GM18858 (cell line): ENCODE measurements at regions not wholly inside any gene's neighbourhood (a gene's known extent, or its start where the extent isn't known, plus 50 kb on each side); places are given as distances from the start of the nearest gene placed in this dataset.
"Not testable (repeated sequence)": the region's sequence is repeated elsewhere in the genome, so short reads cannot be mapped to it uniquely, and the experiment has no call there.

Experiments used
- ATAC-seq: cut with Tn5 transposase; IDR thresholded peaks from one replicate; pipeline ENCODE4 v1.9.1; 2021; ENCODE audit not compliant: unreplicated experiment

- ATAC-seq = no peak
Observed at GRCh38 chr9:75658301-75658905, 232.1 kb upstream of the PCSK5 start.

GRCh38 chr9:75664597-75664996 lies 225.9 kb upstream of the PCSK5 start:
- no peak for ATAC-seq

GRCh38 chr9:75666856-75667554 lies 223.5 kb upstream of the PCSK5 start:
- ATAC-seq = no peak

- ATAC-seq = no peak
Observed at GRCh38 chr9:75669721-75670120, 220.8 kb upstream of the PCSK5 start.

GRCh38 chr9:75671354-75671753 lies 219.1 kb upstream of the PCSK5 start:
- ATAC-seq = no peak

- ATAC-seq = no peak
Observed at GRCh38 chr9:75672478-75672877, 218.0 kb upstream of the PCSK5 start.

- ATAC-seq = no peak
Observed at GRCh38 chr9:75683591-75683990, 206.9 kb upstream of the PCSK5 start.

GRCh38 chr9:75685062-75685461 lies 205.4 kb upstream of the PCSK5 start:
- ATAC-seq = no peak

- no peak for ATAC-seq
Observed at GRCh38 chr9:75687359-75687953, 203.0 kb upstream of the PCSK5 start.

GRCh38 chr9:75690551-75690950 lies 199.9 kb upstream of the PCSK5 start:
- ATAC-seq = not testable (repeated sequence)

- ATAC-seq = no peak
Observed at GRCh38 chr9:75691408-75691807, 199.1 kb upstream of the PCSK5 start.

- ATAC-seq = no peak
Observed at GRCh38 chr9:75692309-75692708, 198.2 kb upstream of the PCSK5 start.

- ATAC-seq = no peak
Observed at GRCh38 chr9:75695921-75696320, 194.6 kb upstream of the PCSK5 start.

GRCh38 chr9:75699017-75699416 lies 191.5 kb upstream of the PCSK5 start:
- ATAC-seq = no peak

- ATAC-seq = no peak
Observed at GRCh38 chr9:75699625-75700251, 190.7 kb upstream of the PCSK5 start.

- ATAC-seq = no peak
Observed at GRCh38 chr9:75700252-75700640, 190.2 kb upstream of the PCSK5 start.

GRCh38 chr9:75707191-75707590 lies 183.3 kb upstream of the PCSK5 start:
- no peak for ATAC-seq

- ATAC-seq = no peak
Observed at GRCh38 chr9:75709698-75710097, 180.8 kb upstream of the PCSK5 start.

- no peak for ATAC-seq
Observed at GRCh38 chr9:75712700-75713099, 177.8 kb upstream of the PCSK5 start.

GRCh38 chr9:75713335-75713734 lies 177.1 kb upstream of the PCSK5 start:
- no peak for ATAC-seq

GRCh38 chr9:75715360-75715759 lies 175.1 kb upstream of the PCSK5 start:
- no peak for ATAC-seq

- no peak for ATAC-seq
Observed at GRCh38 chr9:75718677-75719076, 171.8 kb upstream of the PCSK5 start.
